Sigmoid colon (tissue), 6 donors: ENCODE measurements at regions not wholly inside any gene's neighbourhood (a gene's known extent, or its start where the extent isn't known, plus 50 kb on each side); places are given as distances from the start of the nearest gene placed in this dataset.

Experiments
- DNase-seq: peaks from one replicate; pipeline ENCODE4 v3.0.0-alpha.2; 2019
- H3K27ac ChIP-seq, 4 donors: fragments of 200-600 bp; sonication (generic); one replicate each; pipeline ENCODE4 v1.5.1; 2016 to 2019; ENCODE audit warnings: mild to moderate bottlenecking in 1 of 4
- H3K27me3 ChIP-seq, 3 donors: fragments of 200-600 bp; sonication (generic); one replicate each; pipeline ENCODE4 v1.5.1; 2019; ENCODE audit warnings: mild to moderate bottlenecking in 1 of 3
- H3K36me3 ChIP-seq, 4 donors: fragments of 200-600 bp; sonication (generic); one replicate each; pipeline ENCODE4 v1.5.1; 2016 to 2019
- H3K4me1 ChIP-seq, 4 donors: fragments of 200-600 bp; sonication (generic); one replicate each; pipeline ENCODE4 v1.5.1; 2017 to 2019
- H3K4me3 ChIP-seq, 4 donors: fragments of 200-600 bp; sonication (generic); one replicate each; pipeline ENCODE4 v1.5.1; 2017 to 2019; ENCODE audit warnings: mild to moderate bottlenecking in 2 of 4, moderate library complexity in 1 of 4
- H3K9me3 ChIP-seq, 4 donors: fragments of 200-600 bp in 3 of 4; sonication (generic) in 3 of 4; one replicate each; pipeline versions ENCODE4 v1.5.1 to v1.6.1; 2013 to 2019
- EP300 ChIP-seq, 4 donors: sonication (generic); formaldehyde crosslinking; IDR thresholded peaks; one replicate each; pipeline ENCODE4 v1.6.1; 2017; ENCODE audit warnings: antibody characterized with exemption in 4 of 4
- POLR2A ChIP-seq, 2 donors: fragments of 450-650 bp; IDR thresholded peaks; one replicate each; pipeline ENCODE4 v1.6.1; 2016; ENCODE audit warnings: antibody characterized with exemption in 2 of 2, mild to moderate bottlenecking in 2 of 2, moderate library complexity in 2 of 2
- POLR2AphosphoS5 ChIP-seq, 4 donors: sonication (generic); formaldehyde crosslinking; IDR thresholded peaks; one replicate each; pipeline ENCODE4 v1.6.1; 2017; ENCODE audit warnings: antibody characterized with exemption in 4 of 4
- WGBS, 2 donors: extraction: QIAGEN DNeasy Blood & Tissue Kit; methylation state at CpG; one replicate each; pipeline ENCODE4 v1.1.7; 2013; 5-methylcytosine and 5-hydroxymethylcytosine counted together
- intact Hi-C: fragments of 100-400 bp; cut with DNase I; formaldehyde crosslinking; loops from one replicate; pipeline ENCODE4 v1.15.1; 2023
- TF ChIP-seq, protein P1 (sequence below), 4 experiments: fragments of 450-650 bp in 3 of 4; fragments of 200-600 bp in 1 of 4; IDR thresholded peaks; one replicate each; pipeline ENCODE4 v1.5.1; 2016 to 2019; ENCODE audit warnings: antibody characterized with exemption in 4 of 4, mild to moderate bottlenecking in 3 of 4, moderate library complexity in 2 of 4
- donor health status: healthy with polysubstance abuse.
- donor health status: healthy.

DNA sequence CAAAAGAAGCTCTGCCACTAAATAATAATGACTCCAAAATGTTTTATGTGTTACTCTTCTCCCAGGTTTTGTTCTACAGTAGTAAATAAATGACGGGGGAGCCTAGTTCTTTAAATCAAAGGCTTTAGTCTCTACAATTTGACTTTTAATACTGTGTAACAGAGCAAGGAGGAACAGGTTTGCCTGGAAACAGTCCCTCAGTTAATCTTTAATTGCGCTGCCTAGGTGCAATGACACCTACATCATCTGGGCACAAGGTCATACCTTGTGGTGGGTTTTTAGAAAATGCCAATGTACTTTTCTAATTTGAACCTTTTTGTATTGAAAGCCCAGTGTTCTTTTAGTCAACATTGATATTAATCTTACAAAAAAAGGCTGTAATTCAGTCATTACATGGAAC is 287.3 kb upstream of the SETBP1 start:
- DNase-seq, result no peak
- Histone ChIP-seq H3K4me3 (no peak overlapping the region), H3K36me3 (no peaks in the 10 kb centered on the region), H3K9me3 (no peaks in the 10 kb centered on the region), H3K27ac (no peak overlapping the region), H3K27me3 (no peaks in the 10 kb centered on the region), H3K4me1 (no peaks in the 10 kb centered on the region)
- TF ChIP-seq, protein P1, sequence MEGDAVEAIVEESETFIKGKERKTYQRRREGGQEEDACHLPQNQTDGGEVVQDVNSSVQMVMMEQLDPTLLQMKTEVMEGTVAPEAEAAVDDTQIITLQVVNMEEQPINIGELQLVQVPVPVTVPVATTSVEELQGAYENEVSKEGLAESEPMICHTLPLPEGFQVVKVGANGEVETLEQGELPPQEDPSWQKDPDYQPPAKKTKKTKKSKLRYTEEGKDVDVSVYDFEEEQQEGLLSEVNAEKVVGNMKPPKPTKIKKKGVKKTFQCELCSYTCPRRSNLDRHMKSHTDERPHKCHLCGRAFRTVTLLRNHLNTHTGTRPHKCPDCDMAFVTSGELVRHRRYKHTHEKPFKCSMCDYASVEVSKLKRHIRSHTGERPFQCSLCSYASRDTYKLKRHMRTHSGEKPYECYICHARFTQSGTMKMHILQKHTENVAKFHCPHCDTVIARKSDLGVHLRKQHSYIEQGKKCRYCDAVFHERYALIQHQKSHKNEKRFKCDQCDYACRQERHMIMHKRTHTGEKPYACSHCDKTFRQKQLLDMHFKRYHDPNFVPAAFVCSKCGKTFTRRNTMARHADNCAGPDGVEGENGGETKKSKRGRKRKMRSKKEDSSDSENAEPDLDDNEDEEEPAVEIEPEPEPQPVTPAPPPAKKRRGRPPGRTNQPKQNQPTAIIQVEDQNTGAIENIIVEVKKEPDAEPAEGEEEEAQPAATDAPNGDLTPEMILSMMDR (IDR thresholded peaks at IDR 0.05), result no peak
- TF ChIP-seq EP300 (IDR thresholded peaks at IDR 0.05) (no peak), POLR2A (IDR thresholded peaks at IDR 0.05) (no peak), POLR2AphosphoS5 (IDR thresholded peaks at IDR 0.05) (no peak)
- intact Hi-C loops, result no loop called here
- 20 to 70% methylated on average over 2 of the region's 2 CpGs for WGBS, 2 donors

DNA sequence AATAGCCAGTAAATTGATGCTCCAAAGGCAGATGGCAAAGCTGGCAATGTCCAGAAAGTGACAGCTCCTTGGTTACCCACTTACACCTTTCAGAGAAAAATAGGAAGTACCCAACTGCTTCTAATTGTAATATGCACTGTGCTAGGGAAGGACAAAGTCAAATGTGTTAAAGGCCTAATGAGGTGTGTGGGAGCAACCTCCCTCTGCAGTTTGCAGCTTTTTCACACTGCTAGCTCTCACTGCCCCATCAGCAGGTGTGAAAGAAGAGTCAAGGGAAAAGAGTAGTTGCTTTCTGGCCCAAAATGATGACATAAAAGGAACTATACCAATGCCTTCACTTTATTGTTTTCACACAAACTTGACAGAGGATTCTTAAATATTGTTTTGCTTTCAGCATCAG is 284.1 kb upstream of the SETBP1 start:
- Histone ChIP-seq H3K36me3 (no peaks in the 10 kb centered on the region), H3K9me3 (no peaks in the 10 kb centered on the region), H3K4me1 (no peaks in the 10 kb centered on the region), H3K4me3 (no peak overlapping the region), H3K27ac (no peak overlapping the region), H3K27me3 (no peaks in the 10 kb centered on the region)
- intact Hi-C loops, result no loop called here
- TF ChIP-seq POLR2A (IDR thresholded peaks at IDR 0.05) (no peak), POLR2AphosphoS5 (IDR thresholded peaks at IDR 0.05) (no peak), EP300 (IDR thresholded peaks at IDR 0.05) (no peak)
- TF ChIP-seq, protein P1 (IDR thresholded peaks at IDR 0.05), result no peak
- no peak for DNase-seq

DNA sequence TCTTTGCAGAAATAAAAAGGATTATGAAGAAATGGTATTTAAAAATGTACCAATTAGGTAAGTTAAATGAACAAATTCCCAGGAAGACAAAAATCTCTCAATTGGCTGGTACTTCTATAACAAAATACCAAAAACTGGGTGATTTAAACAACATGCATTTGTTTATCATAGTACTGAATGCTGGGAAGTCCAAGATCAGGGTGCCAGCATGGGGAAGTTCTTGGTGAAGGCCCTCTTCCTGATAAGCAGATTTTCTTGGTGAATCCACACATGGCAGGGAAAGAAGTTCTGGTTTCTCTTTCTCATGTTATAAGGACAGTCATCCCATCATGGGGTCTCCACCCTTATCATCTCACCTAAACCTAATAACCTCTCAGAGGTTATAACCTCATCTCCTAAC is 271.6 kb upstream of the SETBP1 start:
- Histone ChIP-seq H3K9me3 (no peaks in the 10 kb centered on the region), H3K36me3 (no peaks in the 10 kb centered on the region), H3K27me3 (no peaks in the 10 kb centered on the region), H3K27ac (no peak overlapping the region), H3K4me1 (peaks cover 0 to 9% (median 0%) of the 10 kb centered on the region in 4 donors), H3K4me3 (no peak overlapping the region)
- no peak for DNase-seq
- TF ChIP-seq POLR2AphosphoS5 (IDR thresholded peaks at IDR 0.05) (no peak), EP300 (IDR thresholded peaks at IDR 0.05) (no peak), POLR2A (IDR thresholded peaks at IDR 0.05) (no peak)
- TF ChIP-seq, protein P1 (IDR thresholded peaks at IDR 0.05), result no peak
- intact Hi-C loops, result no loop called here

DNA sequence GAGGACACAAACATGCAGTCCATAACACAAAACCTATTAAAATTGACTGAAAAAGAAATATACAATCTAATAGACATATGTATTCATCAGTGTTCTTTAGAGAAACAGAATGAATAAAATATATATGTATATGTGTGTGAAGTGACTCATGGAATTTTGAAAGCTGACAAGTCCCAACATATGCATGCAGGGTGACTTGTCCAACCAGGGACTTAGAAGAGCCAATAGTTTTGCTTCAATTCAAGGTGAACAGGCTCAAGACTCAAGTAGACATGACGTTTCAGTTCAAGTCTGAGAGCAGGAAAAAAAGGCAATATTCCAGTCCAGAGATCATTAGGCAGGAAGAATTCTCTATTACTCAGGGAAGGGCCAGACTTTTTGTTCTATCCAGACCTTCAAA is 271.2 kb upstream of the SETBP1 start:
- no peaks in the 10 kb centered on the region for H3K27me3 ChIP-seq
- no peak for TF ChIP-seq POLR2AphosphoS5 (IDR thresholded peaks at IDR 0.05)
- TF ChIP-seq, protein P1 (IDR thresholded peaks at IDR 0.05), result no peak
- no peaks in the 10 kb centered on the region for H3K9me3 ChIP-seq
- WGBS, 2 donors, result 51 to 78% methylated on average over 1 of the region's 1 CpG
- peaks cover 0 to 9% (median 0%) of the 10 kb centered on the region in 4 donors for H3K4me1 ChIP-seq
- intact Hi-C loops, result no loop called here
- no peak overlapping the region for H3K4me3 ChIP-seq
- no peak overlapping the region for H3K27ac ChIP-seq
- no peaks in the 10 kb centered on the region for H3K36me3 ChIP-seq
- DNase-seq, result no peak

DNA sequence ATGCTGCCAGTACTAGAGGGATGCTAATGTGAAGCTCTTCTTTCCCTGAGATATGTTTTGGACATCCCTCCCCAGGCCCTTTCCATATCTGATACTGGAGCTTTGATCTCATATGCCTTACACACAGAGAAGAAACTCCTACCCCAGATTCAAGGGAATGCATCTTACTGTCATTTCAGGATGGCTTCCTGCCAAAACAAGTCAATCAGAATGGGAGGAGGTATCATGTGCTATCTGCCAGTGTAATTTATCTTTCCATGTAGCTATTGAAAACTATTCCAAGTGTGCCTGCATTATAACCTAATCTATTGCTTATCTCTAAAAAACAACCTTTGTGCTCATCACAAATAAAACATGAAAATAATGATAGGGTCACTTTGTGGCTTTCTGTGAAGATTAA is 269.9 kb upstream of the SETBP1 start:
- intact Hi-C loops, result no loop called here
- H3K36me3 ChIP-seq, result no peaks in the 10 kb centered on the region
- H3K4me1 ChIP-seq, result peaks cover 0 to 9% (median 0%) of the 10 kb centered on the region in 4 donors
- H3K27ac ChIP-seq, result no peak overlapping the region
- H3K4me3 ChIP-seq, result no peak overlapping the region
- H3K9me3 ChIP-seq, result no peaks in the 10 kb centered on the region
- DNase-seq, result no peak
- TF ChIP-seq EP300 (IDR thresholded peaks at IDR 0.05) (no peak), POLR2AphosphoS5 (IDR thresholded peaks at IDR 0.05) (no peak), POLR2A (IDR thresholded peaks at IDR 0.05) (no peak)
- TF ChIP-seq, protein P1 (IDR thresholded peaks at IDR 0.05), result no peak
- H3K27me3 ChIP-seq, result no peaks in the 10 kb centered on the region
